Activated CD4-positive, alpha-beta T cell treated with anti-CD3 and anti-CD28 coated beads for 36 hours (primary cell): ENCODE measurements at regions not wholly inside any gene's neighbourhood (a gene's known extent, or its start where the extent isn't known, plus 50 kb on each side); places are given as distances from the start of the nearest gene placed in this dataset.

ENCODE experiments used
- ATAC-seq: fragments of 200-7000 bp; cut with Tn5 transposase; one replicate; pipeline ENCODE4 v1.10.0; 2021; ENCODE audit warnings: mild to moderate bottlenecking, moderate library complexity
- CTCF ChIA-PET: fragments of 350-600 bp; sonication (Branson Sonifier 250); formaldehyde crosslinking; loops from one replicate; lab custom pipeline; 2021; ENCODE audit warnings: antibody characterized with exemption; lab: Charles Lee
- POLR2A ChIA-PET: fragments of 350-600 bp; sonication (Branson Sonifier 250); formaldehyde crosslinking; loops from one replicate; lab custom pipeline; 2021; ENCODE audit warnings: antibody characterized with exemption, inconsistent platforms; lab: Charles Lee
- DNase-seq: peaks from one replicate; pipeline ENCODE4 v3.0.0-alpha.2; 2020
- H3K27ac Mint-ChIP-seq: one replicate; pipeline ENCODE4 v1.8.0; 2021; ENCODE audit warnings: mixed read lengths
- H3K27me3 Mint-ChIP-seq: one replicate; pipeline ENCODE4 v1.8.0; 2021; ENCODE audit warnings: mixed read lengths
- H3K36me3 Mint-ChIP-seq: one replicate; pipeline ENCODE4 v1.8.0; 2021; ENCODE audit warnings: low read depth, mixed read lengths
- H3K4me1 Mint-ChIP-seq: one replicate; pipeline ENCODE4 v1.8.0; 2021; ENCODE audit warnings: mixed read lengths
- H3K4me3 Mint-ChIP-seq: one replicate; pipeline ENCODE4 v1.8.0; 2021; ENCODE audit warnings: mild to moderate bottlenecking, moderate library complexity, mixed read lengths
- H3K9me3 Mint-ChIP-seq: one replicate; pipeline ENCODE4 v1.8.0; 2021; ENCODE audit warnings: low read depth, mixed read lengths
- intact Hi-C, 2 experiments: fragments of 100-400 bp; cut with DNase I in 1 of 2; cut with micrococcal nuclease in 1 of 2; formaldehyde crosslinking; loops; one replicate each; pipeline versions ENCODE4 v1.14.2 to v1.15.1; 2022 to 2024; cut with DNase I, micrococcal nuclease

- Mint-ChIP-seq H3K36me3 (no peaks in the 10 kb centered on the region), H3K4me3 (no peak overlapping the region), H3K4me1 (peaks cover 2% of the 10 kb centered on the region), H3K27ac (no peak overlapping the region), H3K9me3 (no peaks in the 10 kb centered on the region), H3K27me3 (peaks cover 10% of the 10 kb centered on the region)
- POLR2A ChIA-PET, result no interaction called here
- DNase-seq (no peak), ATAC-seq (no peak)
- intact Hi-C loops, result no loop called here
- CTCF ChIA-PET, result interaction anchor here (0.7 kb wide), 1 partner anchor 1083 kb away, joined by 6 read pairs; no protein-coding TSS in a partner anchor
Measured at GRCh38 chr1:30382496-30382895, 340.9 kb downstream of the MATN1 start.

DNA sequence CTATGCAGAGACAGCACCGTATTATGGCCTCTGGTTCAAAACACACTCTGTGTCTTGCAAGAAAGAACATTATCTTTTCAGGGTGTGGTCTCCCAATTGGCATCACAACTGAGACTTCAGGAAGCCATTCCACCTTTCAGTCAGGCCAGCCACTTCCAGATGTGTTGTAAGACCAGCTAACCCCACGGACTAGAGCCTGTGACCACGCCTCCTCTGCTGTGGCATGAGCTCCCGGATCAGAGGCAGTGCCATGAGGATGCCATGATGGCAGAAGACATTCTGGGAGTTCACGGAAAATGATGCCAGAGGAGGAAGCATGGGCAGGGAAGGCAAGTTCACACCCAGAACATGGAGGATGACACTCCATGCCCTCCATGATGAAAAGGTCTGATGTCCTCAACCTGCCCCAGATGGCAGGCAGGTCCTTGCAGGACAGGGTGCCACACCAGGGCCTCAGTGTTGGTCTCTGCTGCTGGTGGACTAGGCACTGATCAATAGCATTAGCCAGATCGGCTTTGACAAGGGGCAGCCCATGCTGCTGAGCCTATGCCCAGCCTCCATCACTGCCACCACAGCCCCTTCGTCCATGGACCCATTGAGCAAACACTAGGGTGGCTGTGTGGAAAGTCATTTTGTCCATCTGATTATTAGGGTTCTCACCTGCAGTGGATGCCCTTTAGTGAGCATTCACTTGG lies 341.6 kb downstream of the MATN1 start:
- H3K27ac Mint-ChIP-seq, result no peak overlapping the region
- POLR2A ChIA-PET, result no interaction called here
- CTCF ChIA-PET, result interaction anchor here (1.5 to 2.5 kb wide), 3 partner anchors 12 to 293 kb away, joined by 4 to 9 read pairs (median 4); no protein-coding TSS in a partner anchor
- peaks cover 10% of the 10 kb centered on the region for H3K27me3 Mint-ChIP-seq
- DNase-seq (no peak), ATAC-seq (no peak)
- H3K36me3 Mint-ChIP-seq, result no peaks in the 10 kb centered on the region
- H3K4me3 Mint-ChIP-seq, result no peak overlapping the region
- no peaks in the 10 kb centered on the region for H3K9me3 Mint-ChIP-seq
- H3K4me1 Mint-ChIP-seq, result peaks cover 2% of the 10 kb centered on the region
- intact Hi-C loops, result loop anchor here (2.0 kb wide), 2 partner anchors 327 to 589 kb away; no protein-coding TSS in a partner anchor

DNA sequence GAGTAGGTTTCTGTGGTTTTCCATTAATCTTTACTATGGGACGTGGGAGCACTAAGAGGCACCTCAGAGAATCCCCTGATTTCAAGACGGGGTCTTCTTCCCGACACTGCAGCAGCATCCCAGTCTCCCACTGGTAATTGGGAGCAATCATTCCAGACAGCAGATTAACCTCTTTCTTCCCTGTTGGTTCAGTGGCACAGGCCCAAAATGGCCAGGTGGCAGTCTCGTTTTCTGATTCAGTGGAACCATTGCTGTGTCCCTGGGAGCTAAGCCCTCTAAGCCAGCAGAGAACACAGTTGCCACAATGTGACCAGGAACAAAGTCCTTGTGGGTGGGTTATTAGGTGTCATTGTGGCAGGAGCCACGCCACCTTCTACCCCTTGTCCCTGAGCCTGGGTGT lies 342.1 kb downstream of the MATN1 start:
- no peak overlapping the region for H3K27ac Mint-ChIP-seq
- ChIA-PET POLR2A (no interaction called here), CTCF (interaction anchor here (1.2 to 2.5 kb wide), 8 partner anchors 11 to 327 kb away, joined by 3 to 9 read pairs (median 4); no protein-coding TSS in a partner anchor)
- H3K27me3 Mint-ChIP-seq, result peaks cover 10% of the 10 kb centered on the region
- DNase-seq (no peak), ATAC-seq (no peak)
- H3K9me3 Mint-ChIP-seq, result no peaks in the 10 kb centered on the region
- no peak overlapping the region for H3K4me3 Mint-ChIP-seq
- no peaks in the 10 kb centered on the region for H3K36me3 Mint-ChIP-seq
- intact Hi-C loops, result loop anchor here (2.0 kb wide), 2 partner anchors 328 to 588 kb away; no protein-coding TSS in a partner anchor
- peaks cover 2% of the 10 kb centered on the region for H3K4me1 Mint-ChIP-seq

GRCh38 chr1:30380625-30380984 lies 342.8 kb downstream of the MATN1 start:
- Mint-ChIP-seq H3K36me3 (no peaks in the 10 kb centered on the region), H3K27ac (no peak overlapping the region), H3K4me3 (no peak overlapping the region), H3K9me3 (no peaks in the 10 kb centered on the region), H3K4me1 (peaks cover 2% of the 10 kb centered on the region), H3K27me3 (peaks cover 10% of the 10 kb centered on the region)
- ChIA-PET CTCF (interaction anchor here (0.6 to 2.5 kb wide), 20 partner anchors 10 to 991 kb away, joined by 3 to 9 read pairs (median 4); no protein-coding TSS in a partner anchor), POLR2A (no interaction called here)
- ATAC-seq, result no peak
- no peak for DNase-seq
- intact Hi-C loops, result loop anchor here (1.0 to 2.0 kb wide), 4 partner anchors 328 to 1144 kb away; partner anchors contain the start of gene PTPRU (in 1 of the 2)

DNA sequence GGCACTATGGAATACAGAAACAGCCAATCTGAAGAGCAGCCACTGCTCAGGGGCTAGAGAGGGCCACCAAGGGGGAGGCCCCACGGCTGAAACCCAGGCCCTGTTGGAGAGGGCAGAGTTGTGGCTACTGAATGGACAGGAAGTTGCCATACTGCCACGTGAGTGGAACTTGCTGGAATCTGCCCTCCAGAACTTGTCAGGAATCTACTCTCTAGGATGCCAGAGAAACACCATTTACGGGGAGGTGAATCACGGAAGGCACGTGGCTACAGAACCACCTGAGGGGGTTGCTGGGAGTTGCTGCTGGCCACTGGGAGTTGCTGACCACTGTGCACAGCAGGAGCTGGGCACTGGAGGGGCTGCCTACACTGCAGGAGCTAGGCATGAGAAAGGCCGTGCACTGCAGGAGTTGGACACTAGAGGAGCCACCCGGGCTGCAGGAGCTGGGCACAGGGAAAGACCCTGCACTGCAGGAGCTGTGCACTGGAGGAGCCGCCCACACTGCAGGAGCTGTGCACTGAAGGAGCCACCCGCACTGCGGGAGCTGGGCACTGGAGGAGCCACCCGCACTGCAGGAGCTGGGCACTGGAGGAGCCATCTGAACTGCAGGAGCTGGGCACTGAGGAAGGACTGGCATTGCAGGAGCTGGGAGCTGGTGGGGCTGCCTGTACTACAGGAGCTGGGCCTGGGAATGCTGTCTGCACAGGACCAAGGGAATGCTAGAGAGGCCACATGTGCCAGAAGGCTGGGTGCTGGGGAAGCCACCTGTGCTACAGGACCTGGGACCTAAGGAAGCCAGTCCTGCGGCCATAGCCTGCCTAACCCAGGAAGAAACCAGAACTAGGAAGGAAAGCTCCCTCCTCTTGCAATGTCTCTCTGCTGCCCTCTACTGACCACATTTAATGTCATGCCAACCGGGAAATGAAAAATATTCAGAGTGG lies 343.4 kb downstream of the MATN1 start:
- ChIA-PET CTCF (interaction anchor here (0.6 to 2.5 kb wide), 22 partner anchors 10 to 991 kb away, joined by 3 to 9 read pairs (median 4); no protein-coding TSS in a partner anchor), POLR2A (no interaction called here)
- ATAC-seq (peak; percentile 53), DNase-seq (peak; percentile 59)
- H3K27ac Mint-ChIP-seq, result no peak overlapping the region
- H3K4me3 Mint-ChIP-seq, result no peak overlapping the region
- peaks cover 6% of the 10 kb centered on the region for H3K27me3 Mint-ChIP-seq
- intact Hi-C loops, result loop anchor here (1.0 to 2.0 kb wide), 4 partner anchors 328 to 1144 kb away; partner anchors contain the start of gene PTPRU (in 1 of the 2)
- H3K36me3 Mint-ChIP-seq, result no peaks in the 10 kb centered on the region
- H3K4me1 Mint-ChIP-seq, result peaks cover 2% of the 10 kb centered on the region
- no peaks in the 10 kb centered on the region for H3K9me3 Mint-ChIP-seq

DNA sequence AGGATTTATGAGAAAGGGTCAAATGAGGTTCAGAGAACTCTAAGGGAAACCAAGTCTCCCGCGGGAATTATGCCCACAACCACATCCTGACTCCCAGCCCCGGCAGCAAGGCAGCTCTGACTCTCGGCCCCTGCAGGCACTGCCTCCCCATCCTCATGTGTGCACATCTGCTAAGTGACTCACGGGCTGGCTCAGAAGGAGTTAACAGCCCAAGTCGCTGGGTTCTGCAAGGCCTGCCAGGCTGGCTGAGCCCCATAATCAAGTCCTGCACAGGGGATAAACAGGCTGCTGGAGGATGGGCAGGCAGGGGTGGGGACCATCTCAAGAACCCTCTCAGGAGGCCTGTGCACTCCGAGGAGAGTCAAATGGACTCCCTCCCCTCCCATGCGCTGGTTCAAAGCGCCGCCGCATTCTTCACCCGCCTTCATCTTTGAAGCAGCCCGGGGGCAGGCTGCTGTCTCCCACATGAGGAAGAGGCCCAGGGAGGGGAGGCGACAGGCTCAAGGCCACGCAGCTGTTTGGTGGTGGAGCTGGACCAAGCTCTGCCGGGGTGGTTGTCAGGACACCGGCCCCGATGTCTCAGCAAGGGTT lies 344.3 kb downstream of the MATN1 start:
- peaks cover 6% of the 10 kb centered on the region for H3K27me3 Mint-ChIP-seq
- H3K36me3 Mint-ChIP-seq, result no peaks in the 10 kb centered on the region
- intact Hi-C loops, result no loop called here
- POLR2A ChIA-PET, result no interaction called here
- no peak overlapping the region for H3K27ac Mint-ChIP-seq
- no peak for ATAC-seq
- no peaks in the 10 kb centered on the region for H3K9me3 Mint-ChIP-seq
- H3K4me3 Mint-ChIP-seq, result no peak overlapping the region
- CTCF ChIA-PET, result interaction anchor here (1.1 to 2.5 kb wide), 2 partner anchors 9 to 36 kb away, joined by 3 to 9 read pairs; no protein-coding TSS in a partner anchor
- DNase-seq, result no peak
- peaks cover 2% of the 10 kb centered on the region for H3K4me1 Mint-ChIP-seq

GRCh38 chr1:30378003-30378596 lies 345.3 kb downstream of the MATN1 start:
- ChIA-PET POLR2A (no interaction called here), CTCF (interaction anchor here (0.6 kb wide), 1 partner anchor 31 kb away, joined by 3 read pairs; no protein-coding TSS in a partner anchor)
- DNase-seq, result no peak
- ATAC-seq, result no peak
- Mint-ChIP-seq H3K9me3 (no peaks in the 10 kb centered on the region), H3K27me3 (peaks cover 6% of the 10 kb centered on the region), H3K36me3 (no peaks in the 10 kb centered on the region), H3K27ac (no peak overlapping the region), H3K4me3 (no peak overlapping the region), H3K4me1 (peaks cover 2% of the 10 kb centered on the region)
- intact Hi-C loops, result no loop called here

DNA sequence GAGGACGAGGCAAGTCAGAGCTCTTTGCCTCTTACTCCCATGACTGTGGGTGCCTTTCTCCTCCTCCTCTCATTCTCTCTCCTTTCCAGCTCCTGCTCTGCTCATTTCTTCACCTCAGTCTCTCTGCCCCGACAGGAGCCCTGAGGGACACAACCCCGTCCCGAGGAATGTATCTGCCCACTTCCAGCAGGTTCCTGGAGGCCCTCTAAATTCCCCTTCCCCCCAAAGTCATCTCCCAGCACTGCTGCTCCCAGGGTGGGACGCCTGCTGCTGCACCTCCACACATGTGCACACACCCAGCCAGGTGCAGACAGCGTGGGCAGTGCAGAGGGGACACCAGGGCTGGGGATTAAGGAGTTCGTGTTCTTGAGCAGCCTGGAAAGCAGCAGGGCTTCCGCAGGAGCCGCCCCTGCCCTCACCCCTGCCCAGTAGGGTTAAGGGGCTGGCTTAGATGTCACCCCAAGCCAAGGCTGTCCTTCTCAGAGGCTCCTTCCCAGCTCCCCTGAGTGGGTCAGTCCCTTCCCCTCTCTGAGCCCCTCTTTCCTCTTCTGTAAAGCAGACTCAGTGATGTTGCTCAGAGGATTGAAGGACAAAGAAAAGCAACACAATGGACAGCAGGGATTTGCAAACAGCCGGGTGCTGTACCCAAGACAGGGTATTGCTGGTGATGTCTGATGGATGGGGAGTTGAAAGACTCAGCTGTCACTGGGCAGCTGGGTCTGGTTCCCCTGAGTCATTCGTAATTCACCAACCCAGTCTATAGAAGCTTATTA lies 346.0 kb downstream of the MATN1 start:
- no peak overlapping the region for H3K4me3 Mint-ChIP-seq
- H3K4me1 Mint-ChIP-seq, result peaks cover 2% of the 10 kb centered on the region
- DNase-seq (no peak), ATAC-seq (no peak)
- CTCF ChIA-PET, result interaction anchor here (0.6 kb wide), 1 partner anchor 32 kb away, joined by 3 read pairs; no protein-coding TSS in a partner anchor
- no peaks in the 10 kb centered on the region for H3K36me3 Mint-ChIP-seq
- intact Hi-C loops, result no loop called here
- no peaks in the 10 kb centered on the region for H3K9me3 Mint-ChIP-seq
- peaks cover 2% of the 10 kb centered on the region for H3K27me3 Mint-ChIP-seq
- POLR2A ChIA-PET, result no interaction called here
- H3K27ac Mint-ChIP-seq, result no peak overlapping the region

- Mint-ChIP-seq H3K4me1 (peaks cover 2% of the 10 kb centered on the region), H3K4me3 (no peak overlapping the region), H3K27me3 (no peaks in the 10 kb centered on the region), H3K36me3 (no peaks in the 10 kb centered on the region), H3K9me3 (no peaks in the 10 kb centered on the region), H3K27ac (no peak overlapping the region)
- DNase-seq (no peak), ATAC-seq (no peak)
- ChIA-PET POLR2A (no interaction called here), CTCF (no interaction called here)
- intact Hi-C loops, result no loop called here
Measured at GRCh38 chr1:30376054-30376697, 347.2 kb downstream of the MATN1 start.

GRCh38 chr1:30375156-30375555 lies 348.2 kb downstream of the MATN1 start:
- no peaks in the 10 kb centered on the region for H3K27me3 Mint-ChIP-seq
- ATAC-seq, result no peak
- no peak overlapping the region for H3K27ac Mint-ChIP-seq
- CTCF ChIA-PET, result no interaction called here
- H3K9me3 Mint-ChIP-seq, result no peaks in the 10 kb centered on the region
- intact Hi-C loops, result no loop called here
- DNase-seq, result no peak
- H3K4me3 Mint-ChIP-seq, result no peak overlapping the region
- H3K4me1 Mint-ChIP-seq, result no peaks in the 10 kb centered on the region
- POLR2A ChIA-PET, result no interaction called here
- no peaks in the 10 kb centered on the region for H3K36me3 Mint-ChIP-seq
